Left renal cortex interstitium (tissue), 4 donors: ENCODE measurements at regions not wholly inside any gene's neighbourhood (a gene's known extent, or its start where the extent isn't known, plus 50 kb on each side); places are given as distances from the start of the nearest gene placed in this dataset.

Experiments
- DNase-seq, 4 donors: peaks; one replicate each; pipeline ENCODE4 v3.0.0-alpha.2; 2013; ENCODE audit warnings: low read depth in 4 of 4, low spot score in 2 of 4, missing footprints in 1 of 4

GRCh38 chr17:73802314-73802713 lies 158.1 kb upstream of the SDK2 start:
- no peak for DNase-seq

GRCh38 chr17:73802871-73803270 lies 158.6 kb upstream of the SDK2 start:
- no peak for DNase-seq

- no peak for DNase-seq
Observed at GRCh38 chr17:73803964-73804435, 159.8 kb upstream of the SDK2 start.

DNA sequence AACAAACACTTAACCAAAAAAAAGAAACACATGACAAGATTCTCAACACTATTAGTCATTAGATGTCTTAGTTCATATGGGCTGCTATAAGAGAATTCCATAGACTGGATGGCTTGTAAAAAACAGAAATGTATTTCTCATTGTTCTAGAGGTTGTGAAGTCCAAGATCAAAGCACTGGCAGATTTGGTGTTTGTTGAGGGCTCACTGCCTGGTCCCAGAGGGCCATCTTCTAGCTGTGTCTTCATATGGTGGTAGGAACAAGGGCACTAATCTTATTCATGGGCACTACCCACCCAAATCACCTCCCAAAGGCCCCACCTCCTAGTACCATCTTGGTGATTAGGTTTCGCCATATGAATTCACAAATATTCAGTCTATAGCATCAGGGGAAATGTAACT lies 162.5 kb upstream of the SDK2 start:
- DNase-seq, result no peak

DNA sequence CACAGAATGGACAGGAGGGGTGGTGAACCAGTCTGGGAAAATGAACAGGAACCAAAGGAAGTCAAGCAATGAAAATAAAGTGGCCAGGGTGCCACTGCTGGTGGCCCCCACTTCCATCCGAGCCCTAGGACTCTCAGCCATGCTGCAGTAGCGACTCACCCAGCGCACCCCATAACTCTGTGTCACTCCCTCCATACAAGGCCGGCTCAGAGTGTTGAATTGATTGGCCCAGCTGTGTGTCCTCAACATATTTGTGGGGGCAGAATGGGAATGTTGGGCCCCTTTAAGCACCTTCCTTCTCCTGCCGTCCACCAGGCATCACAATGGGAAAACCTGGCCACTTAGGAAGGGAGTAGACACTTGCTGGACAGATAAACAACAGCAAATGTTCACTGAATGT lies 169.0 kb upstream of the SDK2 start:
- no peak for DNase-seq

DNA sequence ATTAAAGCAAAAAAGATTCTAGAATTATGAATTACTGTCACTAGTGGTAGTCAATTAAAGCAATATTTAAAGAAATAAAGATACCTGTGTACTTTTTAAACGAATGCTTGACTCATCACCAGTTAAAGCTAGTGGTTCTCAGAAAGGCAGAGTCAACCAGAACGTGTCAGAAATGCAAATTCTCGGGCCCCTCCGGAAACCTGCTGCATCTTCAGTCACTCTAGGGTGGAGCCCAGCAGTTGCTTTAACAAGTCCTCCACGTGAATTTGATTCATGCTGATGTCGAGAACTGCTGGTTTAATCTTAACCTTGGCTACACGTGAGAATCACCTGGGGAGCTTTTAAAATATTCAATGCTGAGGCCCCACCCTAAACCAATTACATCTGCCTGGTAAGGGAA lies 169.8 kb upstream of the SDK2 start:
- no peak for DNase-seq

DNA sequence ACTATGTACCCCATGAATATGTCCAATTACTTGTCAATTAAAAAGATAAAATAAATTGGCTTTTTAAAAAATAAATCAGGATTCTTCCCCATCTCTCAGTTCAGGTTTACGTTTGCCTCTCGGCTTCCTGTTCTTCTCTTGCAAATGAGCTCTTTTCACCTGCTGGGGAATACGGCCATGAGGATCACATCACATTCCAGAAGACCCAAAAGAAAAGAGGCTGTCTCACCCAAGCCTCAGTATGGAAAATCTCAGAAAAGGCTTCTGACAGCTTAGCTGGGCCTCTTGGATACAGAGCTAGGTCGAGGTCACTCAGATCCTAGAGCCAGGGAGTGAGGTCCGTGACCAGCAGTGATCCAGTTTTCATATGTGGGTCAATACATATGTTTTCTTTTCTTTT lies 171.2 kb upstream of the SDK2 start:
- DNase-seq, result no peak

DNA sequence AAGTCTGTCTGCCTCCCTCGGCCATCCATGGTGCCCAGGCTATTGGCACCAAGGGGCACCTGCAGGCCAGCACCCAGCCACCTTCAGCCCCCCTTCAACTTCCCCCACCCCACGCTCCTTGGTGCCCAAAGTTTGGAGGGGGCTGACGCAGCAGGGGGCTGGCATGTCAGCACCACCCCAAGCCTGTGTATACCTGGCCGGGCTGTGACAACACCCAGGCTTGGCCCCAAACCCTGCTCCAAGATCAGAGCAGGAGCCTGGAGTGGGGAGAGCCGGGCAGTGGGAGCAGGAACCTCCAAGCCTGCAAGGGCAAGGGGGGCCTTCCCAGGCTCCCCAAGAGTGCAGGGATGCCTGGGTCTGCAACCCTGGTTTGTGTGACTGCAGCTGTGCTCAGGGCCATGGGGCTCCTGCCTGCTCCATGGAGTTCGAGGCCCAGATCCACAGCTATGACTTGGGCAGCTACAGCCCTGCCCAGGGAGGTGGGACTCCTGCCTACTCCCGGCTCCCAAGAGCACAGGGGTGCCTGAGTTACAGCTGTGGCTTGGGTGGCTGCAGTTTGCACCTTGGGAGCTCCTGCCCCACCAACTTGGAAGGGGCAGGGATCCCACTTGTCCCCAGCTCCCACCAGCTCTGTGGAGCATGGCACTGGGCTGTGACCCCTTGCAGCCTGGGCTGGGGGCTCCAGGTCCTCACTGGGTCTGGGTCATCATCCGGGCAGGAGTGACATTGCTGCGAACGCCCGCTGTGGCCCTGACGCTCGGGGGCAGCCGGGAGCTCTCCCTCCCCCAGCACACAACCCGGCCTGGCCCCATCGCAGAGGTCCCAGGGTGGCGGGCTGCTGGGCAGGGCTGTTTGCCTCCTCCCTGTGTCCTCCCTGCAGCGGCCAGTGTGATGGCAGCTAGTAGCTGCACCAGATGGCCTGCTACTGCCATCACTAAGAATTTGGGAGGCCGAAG lies 175.5 kb upstream of the SDK2 start:
- DNase-seq, result no peak

DNA sequence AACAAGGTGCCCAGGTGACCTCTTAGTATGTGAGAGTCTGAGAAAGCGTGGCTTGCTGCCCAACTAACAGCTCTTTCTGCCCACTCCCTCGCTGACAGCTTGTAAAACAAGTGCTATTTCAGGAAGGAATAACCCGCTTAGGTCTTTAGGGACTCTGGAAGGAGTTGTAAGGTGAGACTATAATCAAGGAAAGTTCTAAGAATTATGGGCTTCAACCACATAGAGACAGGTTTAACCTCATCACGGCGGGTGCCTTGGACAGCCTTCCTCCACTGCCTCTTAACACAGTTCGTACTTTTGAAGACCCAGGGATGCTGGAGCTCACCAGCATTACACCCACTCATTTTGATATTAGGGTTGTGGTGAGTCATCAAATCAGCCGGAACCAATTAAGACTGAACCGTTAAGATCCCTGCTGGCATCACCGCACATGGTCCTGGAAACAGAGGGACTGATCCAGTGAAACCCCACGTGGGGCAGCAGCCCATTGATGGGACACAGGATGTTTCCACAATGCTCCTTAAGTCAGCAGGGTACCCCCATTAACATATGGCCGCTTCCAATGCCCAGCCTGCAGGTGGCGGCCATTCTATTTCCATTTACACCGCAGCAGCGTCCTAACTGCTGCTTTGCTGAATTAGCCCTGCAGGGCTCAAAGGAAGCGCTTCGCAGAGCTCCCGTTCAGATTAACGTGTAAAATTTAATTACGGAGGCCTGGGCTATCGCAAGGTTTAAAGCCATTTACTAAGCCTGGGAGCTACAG lies 176.6 kb upstream of the SDK2 start:
- no peak for DNase-seq

GRCh38 chr17:73821665-73822064 lies 177.4 kb upstream of the SDK2 start:
- DNase-seq, result no peak

DNA sequence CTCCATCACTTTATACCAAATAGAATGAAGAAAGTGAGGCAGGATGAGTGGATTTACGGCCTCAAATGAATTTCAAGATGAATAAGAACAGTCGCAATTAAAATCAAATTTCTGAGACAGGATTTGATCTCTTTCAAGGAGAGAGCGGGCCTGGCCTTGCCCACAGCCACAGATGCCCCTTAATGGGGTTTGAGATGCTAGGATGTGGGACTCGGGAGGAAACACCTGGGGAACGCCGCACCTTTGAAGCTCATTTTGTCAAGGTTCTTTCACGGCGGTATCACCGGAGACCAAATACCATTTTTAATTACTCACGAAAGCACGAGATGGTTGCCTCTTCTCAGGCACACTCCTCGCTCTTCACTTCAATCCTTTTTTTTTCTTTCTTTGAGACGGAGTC lies 178.1 kb upstream of the SDK2 start:
- DNase-seq, result no peak

DNA sequence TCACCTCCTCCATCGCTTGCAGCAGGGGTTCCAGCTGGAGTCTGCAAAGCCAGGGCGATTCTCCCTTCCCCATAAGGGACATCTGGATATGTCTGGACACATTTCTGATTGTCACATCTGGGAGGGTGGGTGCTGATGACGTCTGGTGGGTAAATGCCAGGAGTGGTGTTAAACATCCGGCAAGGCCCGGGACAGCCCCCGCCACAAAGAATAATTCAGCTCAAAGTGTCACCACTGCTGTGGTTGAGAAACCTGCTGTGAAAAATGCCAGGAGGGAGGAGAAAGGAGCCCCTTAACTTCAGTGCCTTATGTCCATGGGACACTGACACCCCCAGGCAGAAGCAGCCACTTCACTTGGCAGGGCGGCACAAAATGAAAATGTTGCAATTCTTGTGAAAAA lies 179.4 kb upstream of the SDK2 start:
- no peak for DNase-seq

- no peak for DNase-seq
Observed at GRCh38 chr17:73824321-73824720, 180.1 kb upstream of the SDK2 start.

GRCh38 chr17:73826181-73826871 lies 182.1 kb upstream of the SDK2 start:
- no peak for DNase-seq

DNA sequence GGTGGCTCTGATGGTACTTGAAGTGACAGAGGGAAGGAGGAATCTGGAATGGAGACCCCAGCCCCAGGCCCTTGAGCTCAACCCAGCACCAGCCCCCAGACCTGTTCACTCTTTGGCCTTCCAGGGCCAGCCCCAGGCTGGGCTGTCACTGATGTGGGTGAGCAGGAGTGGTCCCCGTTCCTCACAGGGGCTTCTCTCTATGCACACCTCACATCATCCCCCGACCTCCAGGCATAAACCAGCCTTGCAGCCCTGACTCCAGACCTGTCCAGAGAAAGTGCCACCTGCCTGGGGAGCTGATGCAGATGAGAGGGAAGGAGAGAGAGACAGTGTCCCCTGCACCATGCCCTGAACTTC lies 182.6 kb upstream of the SDK2 start:
- no peak for DNase-seq

- no peak for DNase-seq
Observed at GRCh38 chr17:73827627-73828291, 183.5 kb upstream of the SDK2 start.

- DNase-seq, result no peak
Observed at GRCh38 chr17:73829676-73830280, 185.5 kb upstream of the SDK2 start.

- DNase-seq, result no peak
Observed at GRCh38 chr17:73831699-73832098, 187.5 kb upstream of the SDK2 start.

- no peak for DNase-seq
Observed at GRCh38 chr17:73833775-73834488, 189.7 kb upstream of the SDK2 start.
